ENCODE measurements at regions not wholly inside any gene's neighbourhood (a gene's known extent, or its start where the extent isn't known, plus 50 kb on each side); places are given as distances from the start of the nearest gene placed in this dataset.

- Mint-ChIP-seq H3K36me3 (no peaks in the 10 kb centered on the region), H3K4me1 (peaks cover 10% of the 10 kb centered on the region), H3K27me3 (no peaks in the 10 kb centered on the region), H3K27ac (no peak overlapping the region), H3K9me3 (no peaks in the 10 kb centered on the region), H3K4me3 (no peak overlapping the region)
- no peak for ATAC-seq
Measured at GRCh38 chrX:40192196-40192595, 94.4 kb upstream of the BCOR start.

GRCh38 chrX:40189637-40190036, 91.9 kb upstream of the BCOR start:
- Mint-ChIP-seq H3K27me3 (no peaks in the 10 kb centered on the region), H3K4me3 (no peak overlapping the region), H3K9me3 (peaks cover 5% of the 10 kb centered on the region), H3K27ac (no peak overlapping the region), H3K4me1 (peaks cover 10% of the 10 kb centered on the region), H3K36me3 (peaks cover 6% of the 10 kb centered on the region)
- no peak for ATAC-seq

GRCh38 chrX:40188573-40189417, 91.0 kb upstream of the BCOR start:
- H3K27me3 Mint-ChIP-seq, result no peaks in the 10 kb centered on the region
- no peak overlapping the region for H3K27ac Mint-ChIP-seq
- no peak overlapping the region for H3K4me3 Mint-ChIP-seq
- peaks cover 5% of the 10 kb centered on the region for H3K9me3 Mint-ChIP-seq
- H3K4me1 Mint-ChIP-seq, result peaks cover 10% of the 10 kb centered on the region
- peaks cover 6% of the 10 kb centered on the region for H3K36me3 Mint-ChIP-seq
- no peak for ATAC-seq

- no peak overlapping the region for H3K27ac Mint-ChIP-seq
- no peak overlapping the region for H3K4me3 Mint-ChIP-seq
- H3K4me1 Mint-ChIP-seq, result peaks cover 10% of the 10 kb centered on the region
- H3K27me3 Mint-ChIP-seq, result no peaks in the 10 kb centered on the region
- no peak for ATAC-seq
- peaks cover 5% of the 10 kb centered on the region for H3K9me3 Mint-ChIP-seq
- H3K36me3 Mint-ChIP-seq, result peaks cover 6% of the 10 kb centered on the region
Measured at GRCh38 chrX:40184968-40185367, 87.2 kb upstream of the BCOR start.

GRCh38 chrX:40182615-40183014, 84.9 kb upstream of the BCOR start:
- Mint-ChIP-seq H3K27ac (no peak overlapping the region), H3K36me3 (peaks cover 6% of the 10 kb centered on the region), H3K27me3 (no peaks in the 10 kb centered on the region), H3K4me3 (no peak overlapping the region), H3K4me1 (peaks cover 12% of the 10 kb centered on the region), H3K9me3 (peaks cover 5% of the 10 kb centered on the region)
- no peak for ATAC-seq

GRCh38 chrX:40182095-40182494, 84.3 kb upstream of the BCOR start:
- Mint-ChIP-seq H3K27me3 (no peaks in the 10 kb centered on the region), H3K36me3 (peaks cover 6% of the 10 kb centered on the region), H3K4me1 (peaks cover 16% of the 10 kb centered on the region), H3K9me3 (peaks cover 5% of the 10 kb centered on the region), H3K27ac (no peak overlapping the region), H3K4me3 (no peak overlapping the region)
- no peak for ATAC-seq

- H3K27ac Mint-ChIP-seq, result no peak overlapping the region
- H3K4me3 Mint-ChIP-seq, result no peak overlapping the region
- no peaks in the 10 kb centered on the region for H3K36me3 Mint-ChIP-seq
- H3K4me1 Mint-ChIP-seq, result peaks cover 24% of the 10 kb centered on the region
- H3K9me3 Mint-ChIP-seq, result no peaks in the 10 kb centered on the region
- no peak for ATAC-seq
- no peaks in the 10 kb centered on the region for H3K27me3 Mint-ChIP-seq
Measured at GRCh38 chrX:40179283-40179682, 81.5 kb upstream of the BCOR start.

GRCh38 chrX:40177942-40178715, 80.4 kb upstream of the BCOR start:
- Mint-ChIP-seq H3K27me3 (no peaks in the 10 kb centered on the region), H3K36me3 (no peaks in the 10 kb centered on the region), H3K4me3 (no peak overlapping the region), H3K4me1 (peaks cover 35% of the 10 kb centered on the region), H3K27ac (peak overlapping the region; percentile 99), H3K9me3 (no peaks in the 10 kb centered on the region)
- no peak for ATAC-seq

GRCh38 chrX:40177489-40177888, 79.7 kb upstream of the BCOR start:
- ATAC-seq, result no peak
- H3K27ac Mint-ChIP-seq, result peak overlapping the region; percentile 99
- no peaks in the 10 kb centered on the region for H3K9me3 Mint-ChIP-seq
- peaks cover 40% of the 10 kb centered on the region for H3K4me1 Mint-ChIP-seq
- H3K4me3 Mint-ChIP-seq, result peak overlapping the region; percentile 91
- no peaks in the 10 kb centered on the region for H3K36me3 Mint-ChIP-seq
- H3K27me3 Mint-ChIP-seq, result no peaks in the 10 kb centered on the region

- peaks cover 40% of the 10 kb centered on the region for H3K4me1 Mint-ChIP-seq
- no peaks in the 10 kb centered on the region for H3K36me3 Mint-ChIP-seq
- peak overlapping the region; percentile 99 for H3K27ac Mint-ChIP-seq
- no peak for ATAC-seq
- no peaks in the 10 kb centered on the region for H3K9me3 Mint-ChIP-seq
- H3K4me3 Mint-ChIP-seq, result peak overlapping the region; percentile 91
- no peaks in the 10 kb centered on the region for H3K27me3 Mint-ChIP-seq
Measured at GRCh38 chrX:40177117-40177430, 79.3 kb upstream of the BCOR start.

GRCh38 chrX:40176351-40177116, 78.8 kb upstream of the BCOR start:
- ATAC-seq, result peak; percentile 62
- H3K36me3 Mint-ChIP-seq, result no peaks in the 10 kb centered on the region
- H3K9me3 Mint-ChIP-seq, result no peaks in the 10 kb centered on the region
- peaks cover 40% of the 10 kb centered on the region for H3K4me1 Mint-ChIP-seq
- H3K27me3 Mint-ChIP-seq, result no peaks in the 10 kb centered on the region
- peak overlapping the region; percentile 91 for H3K4me3 Mint-ChIP-seq
- peak overlapping the region; percentile 99 for H3K27ac Mint-ChIP-seq

- no peaks in the 10 kb centered on the region for H3K9me3 Mint-ChIP-seq
- peak; percentile 78 for ATAC-seq
- H3K27ac Mint-ChIP-seq, result peak overlapping the region; percentile 99
- peaks cover 48% of the 10 kb centered on the region for H3K4me1 Mint-ChIP-seq
- H3K4me3 Mint-ChIP-seq, result peak overlapping the region; percentile 91
- no peaks in the 10 kb centered on the region for H3K36me3 Mint-ChIP-seq
- no peaks in the 10 kb centered on the region for H3K27me3 Mint-ChIP-seq
Measured at GRCh38 chrX:40175511-40176350, 78.0 kb upstream of the BCOR start.

GRCh38 chrX:40174854-40175510, 77.2 kb upstream of the BCOR start:
- peak overlapping the region; percentile 99 for H3K27ac Mint-ChIP-seq
- peak overlapping the region; percentile 91 for H3K4me3 Mint-ChIP-seq
- H3K4me1 Mint-ChIP-seq, result peaks cover 55% of the 10 kb centered on the region
- no peaks in the 10 kb centered on the region for H3K9me3 Mint-ChIP-seq
- ATAC-seq, result peak; percentile 29
- H3K27me3 Mint-ChIP-seq, result no peaks in the 10 kb centered on the region
- H3K36me3 Mint-ChIP-seq, result no peaks in the 10 kb centered on the region

Measured in stimulated activated memory B cell treated with anti-CD40 and anti-IgM and Interleukin-4, amounts not matched to agents 10 μg/mL and 1 μg/mL and 100 μg/mL, for 72 hours (primary cell).